ENCODE measurements at regions not wholly inside any gene's neighbourhood (a gene's known extent, or its start where the extent isn't known, plus 50 kb on each side); places are given as distances from the start of the nearest gene placed in this dataset.

GRCh38 chr17:73772107-73772705, 128.0 kb upstream of the SDK2 start:
- Mint-ChIP-seq H3K4me3 (no peak overlapping the region), H3K27me3 (peaks cover 24% of the 10 kb centered on the region), H3K27ac (no peak overlapping the region), H3K4me1 (no peaks in the 10 kb centered on the region), H3K9me3 (ENCODE audit: insufficient read depth) (no peaks in the 10 kb centered on the region)
- POLR2A ChIA-PET, result no interaction called here
- no peaks in the 10 kb centered on the region for H3K79me2 ChIP-seq (ENCODE audit: control insufficient read depth, insufficient read depth, low read length)
- H3K4me3 ChIP-seq (ENCODE audit: control extremely low read depth in 1 of 5, extremely low read depth in 1 of 5, insufficient read depth in 1 of 5, low read depth in 2 of 5, low read length in 4 of 5), result no peak overlapping the region
- DNase-seq (no peak), ATAC-seq (ENCODE audit: low read depth) (no peak)
- no peaks in the 10 kb centered on the region for H3K4me1 ChIP-seq (ENCODE audit: control insufficient read depth in 2 of 2, insufficient read depth in 2 of 2, low read length in 2 of 2)
- no peaks in the 10 kb centered on the region for H3K9me3 ChIP-seq (ENCODE audit: control extremely low read depth in 1 of 3, control insufficient read depth in 2 of 3, insufficient read depth in 1 of 3, low read length in 2 of 3)
- H2AFZ ChIP-seq (ENCODE audit: insufficient read depth, low read depth, low read length, poor library complexity, severe bottlenecking), result no peak overlapping the region
- intact Hi-C loops (cut with micrococcal nuclease), result no loop called here
- WGBS (ENCODE audit: insufficient coverage), result 69% methylated on average over 4 of the region's 5 CpGs
- CTCF ChIA-PET, result no interaction called here
- H3K4me2 ChIP-seq (replicated peaks; ENCODE audit: low read depth, low read length, poor library complexity, severe bottlenecking), result no peak overlapping the region
- H4K20me1 ChIP-seq (ENCODE audit: control insufficient read depth, insufficient read depth, low read length, poor library complexity, severe bottlenecking), result no peaks in the 10 kb centered on the region
- no peaks in the 10 kb centered on the region for H3K36me3 ChIP-seq (replicated peaks in 1 of 2; ENCODE audit: control extremely low read depth in 1 of 2, control insufficient read depth in 1 of 2, extremely low read depth in 1 of 2, insufficient read depth in 2 of 2, low read length in 1 of 2)
- TF ChIP-seq CTCF (IDR thresholded peaks at IDR 0.05) (no peak), EZH2 (IDR thresholded peaks at IDR 0.05; ENCODE audit: borderline replicate concordance, insufficient read depth, low read depth, low read length, poor library complexity, severe bottlenecking) (no peak)
- no peak overlapping the region for H3K9ac ChIP-seq (ENCODE audit: low read length)
- no peaks in the 10 kb centered on the region for H3K27me3 ChIP-seq (replicated peaks in 1 of 4; ENCODE audit: control extremely low read depth in 1 of 4, control insufficient read depth in 3 of 4, insufficient read depth in 4 of 4, low read length in 3 of 4)
- H3K27ac ChIP-seq (ENCODE audit: low read length in 2 of 2), result no peak overlapping the region

GRCh38 chr17:73773702-73774101, 129.5 kb upstream of the SDK2 start:
- H3K9ac ChIP-seq (ENCODE audit: low read length), result no peak overlapping the region
- ChIA-PET CTCF (no interaction called here), POLR2A (no interaction called here)
- no peaks in the 10 kb centered on the region for H3K36me3 ChIP-seq (replicated peaks in 1 of 2; ENCODE audit: control extremely low read depth in 1 of 2, control insufficient read depth in 1 of 2, extremely low read depth in 1 of 2, insufficient read depth in 2 of 2, low read length in 1 of 2)
- no peaks in the 10 kb centered on the region for H3K4me1 ChIP-seq (ENCODE audit: control insufficient read depth in 2 of 2, insufficient read depth in 2 of 2, low read length in 2 of 2)
- Mint-ChIP-seq H3K27me3 (peaks cover 18% of the 10 kb centered on the region), H3K4me3 (no peak overlapping the region), H3K27ac (no peak overlapping the region), H3K4me1 (no peaks in the 10 kb centered on the region), H3K9me3 (ENCODE audit: insufficient read depth) (no peaks in the 10 kb centered on the region)
- 61% methylated on average over 5 of the region's 7 CpGs for WGBS (ENCODE audit: insufficient coverage)
- H3K79me2 ChIP-seq (ENCODE audit: control insufficient read depth, insufficient read depth, low read length), result no peaks in the 10 kb centered on the region
- H3K4me3 ChIP-seq (ENCODE audit: control extremely low read depth in 1 of 5, extremely low read depth in 1 of 5, insufficient read depth in 1 of 5, low read depth in 2 of 5, low read length in 4 of 5), result no peak overlapping the region
- DNase-seq (no peak), ATAC-seq (ENCODE audit: low read depth) (no peak)
- intact Hi-C loops (cut with micrococcal nuclease), result no loop called here
- H3K27me3 ChIP-seq (replicated peaks in 1 of 4; ENCODE audit: control extremely low read depth in 1 of 4, control insufficient read depth in 3 of 4, insufficient read depth in 4 of 4, low read length in 3 of 4), result no peaks in the 10 kb centered on the region
- H2AFZ ChIP-seq (ENCODE audit: insufficient read depth, low read depth, low read length, poor library complexity, severe bottlenecking), result no peak overlapping the region
- H3K27ac ChIP-seq (ENCODE audit: low read length in 2 of 2), result no peak overlapping the region
- no peaks in the 10 kb centered on the region for H3K9me3 ChIP-seq (ENCODE audit: control extremely low read depth in 1 of 3, control insufficient read depth in 2 of 3, insufficient read depth in 1 of 3, low read length in 2 of 3)
- TF ChIP-seq CTCF (IDR thresholded peaks at IDR 0.05), result no peak
- no peak for TF ChIP-seq EZH2 (IDR thresholded peaks at IDR 0.05; ENCODE audit: borderline replicate concordance, insufficient read depth, low read depth, low read length, poor library complexity, severe bottlenecking)
- no peak overlapping the region for H3K4me2 ChIP-seq (replicated peaks; ENCODE audit: low read depth, low read length, poor library complexity, severe bottlenecking)
- no peaks in the 10 kb centered on the region for H4K20me1 ChIP-seq (ENCODE audit: control insufficient read depth, insufficient read depth, low read length, poor library complexity, severe bottlenecking)

Measured in B cell (primary cell).